Astrocyte (in vitro differentiated cells and primary cell): ENCODE measurements at regions not wholly inside any gene's neighbourhood (a gene's known extent, or its start where the extent isn't known, plus 50 kb on each side); places are given as distances from the start of the nearest gene placed in this dataset.

Source experiments
- CTCF ChIP-seq: IDR thresholded peaks from 2 replicates; pipeline ENCODE4 v1.5.1; 2011; ENCODE audit warnings: low read depth, mild to moderate bottlenecking, inconsistent platforms, low read length, moderate library complexity; ENCODE audit not compliant: insufficient read depth
- EZH2 ChIP-seq: IDR thresholded peaks from 2 replicates; pipeline ENCODE4 v1.6.1; 2012; ENCODE audit warnings: mild to moderate bottlenecking, low read length, inconsistent platforms; ENCODE audit not compliant: insufficient read depth

GRCh38 chr1:195173753-195174152 is 1434.5 kb downstream of the KCNT2 start:
- TF ChIP-seq CTCF: no peak
- TF ChIP-seq EZH2: no peak
